Thyroid gland (tissue), 4 donors: ENCODE measurements at regions not wholly inside any gene's neighbourhood (a gene's known extent, or its start where the extent isn't known, plus 50 kb on each side); places are given as distances from the start of the nearest gene placed in this dataset.

Experiments
- DNase-seq, 2 donors: peaks; one replicate each; pipeline ENCODE4 v3.0.0-alpha.2; 2019
- H3K27ac ChIP-seq, 3 donors: fragments of 200-600 bp; sonication (generic); 1 replicate in 2 of 3; 2 replicates in 1 of 3; pipeline ENCODE4 v1.5.1; 2016 to 2019; ENCODE audit warnings: mild to moderate bottlenecking in 1 of 3, moderate library complexity in 1 of 3
- H3K27me3 ChIP-seq: fragments of 200-600 bp; sonication (generic); one replicate; pipeline ENCODE4 v1.5.1; 2019
- H3K36me3 ChIP-seq, 2 donors: fragments of 200-600 bp; sonication (generic); one replicate each; pipeline ENCODE4 v1.5.1; 2016 to 2019
- H3K4me1 ChIP-seq, 2 donors: fragments of 200-600 bp; sonication (generic); one replicate each; pipeline ENCODE4 v1.5.1; 2017 to 2019
- H3K4me3 ChIP-seq, 3 donors: fragments of 200-600 bp; sonication (generic); replicated peaks in 1 of 3; 1 replicate in 2 of 3; 2 replicates in 1 of 3; pipeline ENCODE4 v1.5.1; 2016; ENCODE audit warnings: mild to moderate bottlenecking in 1 of 3
- H3K9me3 ChIP-seq: fragments of 200-600 bp; sonication (generic); one replicate; pipeline ENCODE4 v1.5.1; 2017
- POLR2A ChIP-seq, 2 donors: fragments of 450-650 bp; IDR thresholded peaks; one replicate each; pipeline ENCODE4 v1.6.1; 2017; ENCODE audit warnings: antibody characterized with exemption in 2 of 2, mild to moderate bottlenecking in 2 of 2, moderate library complexity in 1 of 2
- WGBS, 2 donors: methylation state at CpG; one replicate each; pipeline ENCODE4 v1.1.5; 2017; 5-methylcytosine and 5-hydroxymethylcytosine counted together
- intact Hi-C: fragments of 100-400 bp; cut with DNase I; formaldehyde crosslinking; loops from one replicate; pipeline ENCODE4 v1.15.1; 2023
- TF ChIP-seq, protein P1 (sequence below), 6 experiments: fragments of 200-600 bp in 3 of 6; fragments of 450-650 bp in 3 of 6; sonication (generic) in 3 of 6; IDR thresholded peaks; one replicate each; pipeline ENCODE4 v1.5.1; 2016 to 2019; ENCODE audit warnings: antibody characterized with exemption in 6 of 6, mild to moderate bottlenecking in 2 of 6, inconsistent platforms in 1 of 6, moderate library complexity in 1 of 6

DNA sequence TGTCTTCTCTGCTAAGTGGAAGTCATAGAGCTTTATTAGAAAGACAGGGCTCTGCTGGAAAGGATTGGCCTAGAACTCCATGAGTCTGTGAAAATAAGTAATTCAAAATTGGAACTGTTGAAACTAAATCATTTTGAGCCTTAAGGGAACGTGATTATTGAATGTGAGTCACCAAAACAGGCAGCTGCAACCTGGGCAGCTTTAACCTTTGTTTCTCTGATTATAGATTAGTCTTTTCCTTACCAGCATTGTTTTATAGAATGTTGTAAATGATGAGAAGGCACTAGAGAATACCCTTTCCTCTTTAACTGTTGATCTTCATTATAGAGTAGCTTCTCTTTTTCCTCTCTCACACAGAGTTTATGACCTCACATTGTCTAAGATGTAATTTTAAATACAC, 638.8 kb upstream of the SLITRK6 start:
- H3K36me3 ChIP-seq = no peaks in the 10 kb centered on the region
- DNase-seq = no peak
- no peaks in the 10 kb centered on the region for H3K27me3 ChIP-seq
- no peak overlapping the region for H3K27ac ChIP-seq
- TF ChIP-seq, protein P1, sequence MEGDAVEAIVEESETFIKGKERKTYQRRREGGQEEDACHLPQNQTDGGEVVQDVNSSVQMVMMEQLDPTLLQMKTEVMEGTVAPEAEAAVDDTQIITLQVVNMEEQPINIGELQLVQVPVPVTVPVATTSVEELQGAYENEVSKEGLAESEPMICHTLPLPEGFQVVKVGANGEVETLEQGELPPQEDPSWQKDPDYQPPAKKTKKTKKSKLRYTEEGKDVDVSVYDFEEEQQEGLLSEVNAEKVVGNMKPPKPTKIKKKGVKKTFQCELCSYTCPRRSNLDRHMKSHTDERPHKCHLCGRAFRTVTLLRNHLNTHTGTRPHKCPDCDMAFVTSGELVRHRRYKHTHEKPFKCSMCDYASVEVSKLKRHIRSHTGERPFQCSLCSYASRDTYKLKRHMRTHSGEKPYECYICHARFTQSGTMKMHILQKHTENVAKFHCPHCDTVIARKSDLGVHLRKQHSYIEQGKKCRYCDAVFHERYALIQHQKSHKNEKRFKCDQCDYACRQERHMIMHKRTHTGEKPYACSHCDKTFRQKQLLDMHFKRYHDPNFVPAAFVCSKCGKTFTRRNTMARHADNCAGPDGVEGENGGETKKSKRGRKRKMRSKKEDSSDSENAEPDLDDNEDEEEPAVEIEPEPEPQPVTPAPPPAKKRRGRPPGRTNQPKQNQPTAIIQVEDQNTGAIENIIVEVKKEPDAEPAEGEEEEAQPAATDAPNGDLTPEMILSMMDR (IDR thresholded peaks at IDR 0.05) = no peak
- TF ChIP-seq POLR2A (IDR thresholded peaks at IDR 0.05) = no peak
- no peaks in the 10 kb centered on the region for H3K4me1 ChIP-seq
- no peaks in the 10 kb centered on the region for H3K9me3 ChIP-seq
- intact Hi-C loops = no loop called here
- 54 to 63% methylated on average over 1 of the region's 1 CpG for WGBS, 2 donors
- H3K4me3 ChIP-seq = no peak overlapping the region

DNA sequence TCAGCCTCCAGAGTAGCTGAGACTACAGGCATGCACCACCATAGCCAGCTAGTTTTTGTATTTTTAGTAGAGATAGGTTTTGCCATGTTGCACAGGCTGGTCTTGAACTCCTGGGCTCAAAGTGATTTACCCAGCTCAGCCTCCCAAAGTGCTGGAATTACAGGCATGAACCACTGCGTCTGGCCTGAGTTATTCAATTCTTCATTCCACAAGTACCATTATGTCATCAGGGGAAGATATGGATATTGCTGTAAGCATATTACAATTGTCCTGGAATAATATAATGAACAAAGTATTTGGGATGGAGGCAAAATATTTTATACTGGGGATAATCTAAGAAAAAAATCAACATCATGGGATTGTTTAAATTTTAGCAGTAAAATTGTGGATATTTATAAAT, 646.0 kb upstream of the SLITRK6 start:
- WGBS, 2 donors = 64 to 73% methylated on average over 1 of the region's 1 CpG
- H3K9me3 ChIP-seq = no peaks in the 10 kb centered on the region
- no peaks in the 10 kb centered on the region for H3K4me1 ChIP-seq
- H3K27me3 ChIP-seq = no peaks in the 10 kb centered on the region
- H3K36me3 ChIP-seq = no peaks in the 10 kb centered on the region
- H3K27ac ChIP-seq = no peak overlapping the region
- no peak for TF ChIP-seq POLR2A (IDR thresholded peaks at IDR 0.05)
- TF ChIP-seq, protein P1 (IDR thresholded peaks at IDR 0.05) = no peak
- no peak overlapping the region for H3K4me3 ChIP-seq
- DNase-seq = no peak
- intact Hi-C loops = no loop called here

DNA sequence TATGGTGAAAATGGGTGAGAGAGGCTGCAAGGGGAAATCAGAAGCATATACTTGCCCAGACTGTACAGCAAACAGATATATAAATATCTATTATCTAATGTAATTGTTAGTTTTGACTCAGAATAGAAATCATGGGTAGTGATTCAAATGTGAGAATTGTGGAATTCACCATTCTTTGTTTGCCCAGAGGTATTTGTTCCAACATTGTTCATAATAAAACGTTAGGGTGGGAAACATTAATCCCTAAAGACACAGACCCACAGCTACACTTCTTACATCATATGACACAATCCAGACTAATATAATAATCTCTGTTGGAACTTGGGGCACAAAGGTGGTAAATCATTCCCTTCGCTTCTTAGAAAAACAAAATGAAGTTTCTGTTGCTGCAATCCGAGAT, 646.5 kb upstream of the SLITRK6 start:
- TF ChIP-seq, protein P1 (IDR thresholded peaks at IDR 0.05) = no peak
- TF ChIP-seq POLR2A (IDR thresholded peaks at IDR 0.05) = no peak
- WGBS, 2 donors = 72 to 83% methylated on average over 3 of the region's 3 CpGs

DNA sequence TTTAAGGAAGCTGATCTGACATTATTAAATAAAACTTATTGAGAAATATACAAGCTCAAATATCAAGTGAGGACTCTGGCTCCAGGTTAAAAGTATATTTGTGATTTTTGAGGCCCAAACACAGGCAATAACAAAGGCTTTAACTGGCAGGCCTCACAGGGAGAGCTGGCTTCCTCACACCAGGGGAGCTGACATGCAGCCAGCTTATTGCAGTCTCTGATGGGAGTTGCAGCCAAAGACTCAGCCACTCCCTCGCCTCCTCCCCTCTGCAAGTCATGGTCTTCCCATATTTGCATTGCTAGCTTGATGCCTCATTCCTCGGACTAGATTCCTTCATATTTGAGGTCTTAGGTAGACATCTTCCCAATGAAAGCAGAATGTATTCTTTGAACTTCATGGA, 647.1 kb upstream of the SLITRK6 start:
- H3K27ac ChIP-seq = no peak overlapping the region
- WGBS, 2 donors = 70 to 78% methylated on average over 2 of the region's 2 CpGs
- no peak for DNase-seq
- intact Hi-C loops = no loop called here
- H3K36me3 ChIP-seq = no peaks in the 10 kb centered on the region
- H3K4me3 ChIP-seq = no peak overlapping the region
- no peaks in the 10 kb centered on the region for H3K9me3 ChIP-seq
- H3K4me1 ChIP-seq = no peaks in the 10 kb centered on the region
- H3K27me3 ChIP-seq = no peaks in the 10 kb centered on the region
- TF ChIP-seq, protein P1 (IDR thresholded peaks at IDR 0.05) = no peak
- no peak for TF ChIP-seq POLR2A (IDR thresholded peaks at IDR 0.05)

More for the DNA sequence above, 646.5 kb upstream of the SLITRK6 start:
- Histone ChIP-seq H3K36me3 (no peaks in the 10 kb centered on the region), H3K4me3 (no peak overlapping the region), H3K27me3 (no peaks in the 10 kb centered on the region), H3K9me3 (no peaks in the 10 kb centered on the region), H3K27ac (no peak overlapping the region), H3K4me1 (no peaks in the 10 kb centered on the region)
- no peak for DNase-seq
- intact Hi-C loops = no loop called here

DNA sequence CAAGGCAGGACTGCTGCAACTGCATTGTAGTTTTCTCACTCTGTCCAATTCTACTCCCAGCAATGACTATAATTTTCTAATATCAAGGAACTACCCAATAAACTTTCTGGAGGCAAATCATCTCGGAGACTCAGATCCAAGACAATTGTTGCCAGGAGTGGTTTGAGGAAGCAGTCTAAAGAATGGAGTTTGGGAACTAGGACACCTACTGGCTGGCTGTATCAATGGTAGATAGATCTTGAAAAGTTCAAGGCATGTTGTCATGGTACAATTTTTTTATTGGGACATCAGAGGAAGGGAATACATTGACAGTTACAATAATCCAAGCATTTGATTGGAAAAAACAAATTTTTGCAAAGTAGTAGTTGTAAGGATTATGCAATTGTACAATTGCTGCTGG, 648.3 kb upstream of the SLITRK6 start:
- DNase-seq = no peak
- intact Hi-C loops = no loop called here
- WGBS, 2 donors = 70 to 96% methylated on average over 1 of the region's 1 CpG
- Histone ChIP-seq H3K4me1 (no peaks in the 10 kb centered on the region), H3K27ac (no peak overlapping the region), H3K36me3 (no peaks in the 10 kb centered on the region), H3K27me3 (no peaks in the 10 kb centered on the region), H3K4me3 (no peak overlapping the region), H3K9me3 (no peaks in the 10 kb centered on the region)
- no peak for TF ChIP-seq POLR2A (IDR thresholded peaks at IDR 0.05)
- TF ChIP-seq, protein P1 (IDR thresholded peaks at IDR 0.05) = no peak
